ENCODE measurements at regions not wholly inside any gene's neighbourhood (a gene's known extent, or its start where the extent isn't known, plus 50 kb on each side); places are given as distances from the start of the nearest gene placed in this dataset.

DNA sequence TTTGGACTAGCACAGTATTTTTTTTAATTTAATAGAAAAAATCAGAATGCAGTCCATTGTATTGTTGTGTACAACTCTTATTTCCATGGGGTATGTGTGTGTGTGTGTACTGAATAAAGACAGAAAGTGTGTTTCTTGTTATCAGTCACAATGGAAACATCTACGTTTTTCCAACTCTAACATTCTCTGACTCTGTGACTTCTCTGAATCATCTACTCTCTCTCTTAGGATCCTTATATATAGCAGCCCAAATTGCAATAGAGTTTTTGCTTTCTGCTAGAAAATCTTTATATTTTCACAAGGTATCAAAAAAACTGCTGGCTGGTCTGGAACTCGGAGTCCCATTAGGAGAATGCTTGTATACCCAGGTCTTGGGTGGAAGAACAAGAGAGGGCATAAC lies 138.9 kb upstream of the ARID2 start:
- TF ChIP-seq GATA3 (IDR thresholded peaks at IDR 0.05; ENCODE audit: low read depth, low read length) (no peak), GATA2 (IDR thresholded peaks at IDR 0.05; ENCODE audit: low read depth, low read length) (no peak)

GRCh38 chr12:45591635-45592034 lies 137.9 kb upstream of the ARID2 start:
- no peak for TF ChIP-seq GATA3 (IDR thresholded peaks at IDR 0.05; ENCODE audit: low read depth, low read length)
- TF ChIP-seq GATA2 (IDR thresholded peaks at IDR 0.05; ENCODE audit: low read depth, low read length): no peak

DNA sequence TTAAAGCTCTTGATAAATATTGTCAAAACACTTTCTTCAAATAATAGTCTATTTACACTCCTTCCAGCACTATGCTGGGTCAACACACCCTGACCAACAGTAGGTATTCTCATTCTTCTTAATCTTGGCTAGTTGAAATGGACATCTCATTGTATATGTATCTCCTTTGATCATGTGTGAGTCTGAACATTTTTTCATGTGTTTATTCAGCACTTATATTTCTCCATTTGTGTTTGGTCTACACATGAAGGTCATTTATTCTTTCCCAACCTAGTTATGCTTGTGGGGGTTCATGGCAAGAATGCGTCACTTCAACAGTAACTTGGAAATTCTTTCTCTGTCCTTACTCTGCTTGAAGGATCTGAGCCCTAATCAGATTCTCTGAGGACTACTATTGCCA lies 133.1 kb upstream of the ARID2 start:
- TF ChIP-seq GATA3 (IDR thresholded peaks at IDR 0.05; ENCODE audit: low read depth, low read length) (no peak), GATA2 (IDR thresholded peaks at IDR 0.05; ENCODE audit: low read depth, low read length) (no peak)

DNA sequence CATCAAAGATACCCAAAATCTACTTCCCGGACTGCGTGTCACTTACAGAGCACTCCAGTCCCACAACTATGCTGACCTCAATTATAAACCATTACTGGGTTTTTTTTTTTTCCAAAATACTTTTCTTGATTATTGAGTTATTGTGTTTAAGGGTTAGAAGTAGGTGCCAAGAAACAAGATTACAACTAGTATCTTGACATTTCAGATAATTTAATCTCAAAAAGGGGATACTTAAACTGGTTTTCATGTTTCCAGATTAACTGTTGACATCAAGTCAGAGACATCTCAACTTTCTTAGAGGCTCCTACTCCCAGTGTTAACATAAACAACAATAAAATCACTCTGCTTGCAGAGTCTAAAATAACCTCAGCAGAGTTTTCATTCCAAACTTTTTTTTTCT lies 131.2 kb upstream of the ARID2 start:
- TF ChIP-seq GATA2 (IDR thresholded peaks at IDR 0.05; ENCODE audit: low read depth, low read length): no peak
- no peak for TF ChIP-seq GATA3 (IDR thresholded peaks at IDR 0.05; ENCODE audit: low read depth, low read length)

- TF ChIP-seq GATA3 (IDR thresholded peaks at IDR 0.05; ENCODE audit: low read depth, low read length) (no peak), GATA2 (IDR thresholded peaks at IDR 0.05; ENCODE audit: low read depth, low read length) (no peak)
These were observed 130.7 kb upstream of the ARID2 start for GRCh38 chr12:45598761-45599160.

GRCh38 chr12:45599196-45599595 lies 130.3 kb upstream of the ARID2 start:
- TF ChIP-seq GATA3 (IDR thresholded peaks at IDR 0.05; ENCODE audit: low read depth, low read length): no peak
- no peak for TF ChIP-seq GATA2 (IDR thresholded peaks at IDR 0.05; ENCODE audit: low read depth, low read length)

DNA sequence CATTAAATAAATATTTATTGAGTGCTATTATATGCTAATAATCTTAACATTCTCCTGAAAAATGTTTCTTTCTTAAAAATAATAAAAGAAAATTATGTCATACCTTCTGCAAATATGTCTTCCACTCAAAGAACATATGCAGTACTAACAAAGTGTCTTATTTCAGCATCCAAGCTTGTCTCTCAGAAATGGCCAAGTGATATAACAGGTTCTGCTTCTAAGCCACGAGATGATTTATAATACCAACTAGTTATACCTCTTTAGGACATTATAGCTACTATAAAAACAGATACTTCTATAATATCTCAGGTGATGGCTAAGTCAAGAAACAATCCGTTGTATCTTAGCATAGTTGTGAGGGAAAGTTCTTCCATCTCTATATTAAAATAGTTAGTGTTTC lies 128.1 kb upstream of the ARID2 start:
- no peak for TF ChIP-seq GATA2 (IDR thresholded peaks at IDR 0.05; ENCODE audit: low read depth, low read length)
- no peak for TF ChIP-seq GATA3 (IDR thresholded peaks at IDR 0.05; ENCODE audit: low read depth, low read length)

DNA sequence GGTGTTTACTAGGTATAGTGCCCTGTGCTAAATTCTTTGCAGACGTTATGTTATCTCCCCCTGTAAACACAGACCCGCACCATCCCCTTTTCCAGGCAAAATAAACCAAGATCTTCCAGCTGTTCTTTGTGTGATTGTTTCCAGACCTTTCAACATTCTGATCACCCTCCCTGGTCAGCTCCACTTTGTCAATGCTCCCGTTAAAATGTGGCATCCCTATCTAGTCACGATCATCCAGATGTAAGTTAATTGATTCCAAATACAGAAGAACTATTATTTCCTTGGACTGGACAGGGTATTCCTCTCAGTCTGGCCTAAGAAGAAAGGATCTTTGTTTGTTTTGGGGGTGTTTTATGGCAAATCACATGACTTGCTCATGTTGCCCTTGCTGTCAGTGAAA lies 127.6 kb upstream of the ARID2 start:
- TF ChIP-seq GATA2 (IDR thresholded peaks at IDR 0.05; ENCODE audit: low read depth, low read length) (peak; percentile 89), GATA3 (IDR thresholded peaks at IDR 0.05; ENCODE audit: low read depth, low read length) (peak; percentile 63)

GRCh38 chr12:45605624-45606023 lies 123.9 kb upstream of the ARID2 start:
- no peak for TF ChIP-seq GATA3 (IDR thresholded peaks at IDR 0.05; ENCODE audit: low read depth, low read length)
- TF ChIP-seq GATA2 (IDR thresholded peaks at IDR 0.05; ENCODE audit: low read depth, low read length): no peak

DNA sequence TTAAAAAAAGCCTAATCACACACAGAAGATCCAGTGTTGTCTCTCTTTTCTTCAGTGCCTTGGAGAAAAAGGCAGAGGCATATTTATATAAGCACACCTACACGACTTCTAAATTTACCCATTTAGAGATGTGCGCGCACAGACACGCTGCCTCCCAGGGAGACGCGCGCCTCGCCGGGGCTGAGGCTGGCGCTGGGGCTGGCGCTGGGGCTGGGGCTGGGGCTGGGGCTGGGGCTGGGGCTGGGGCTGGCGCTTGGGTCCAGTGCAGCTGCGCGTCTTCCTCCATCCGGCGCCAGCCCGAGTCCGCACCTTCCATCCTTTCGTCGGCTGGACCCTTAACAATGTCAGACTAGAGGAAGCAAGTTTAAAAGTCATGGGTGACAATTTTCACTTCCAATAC lies 118.4 kb upstream of the ARID2 start:
- TF ChIP-seq GATA3 (IDR thresholded peaks at IDR 0.05; ENCODE audit: low read depth, low read length): no peak
- no peak for TF ChIP-seq GATA2 (IDR thresholded peaks at IDR 0.05; ENCODE audit: low read depth, low read length)

- TF ChIP-seq GATA3 (IDR thresholded peaks at IDR 0.05; ENCODE audit: low read depth, low read length) (no peak), GATA2 (IDR thresholded peaks at IDR 0.05; ENCODE audit: low read depth, low read length) (no peak)
These were observed 118.0 kb upstream of the ARID2 start for GRCh38 chr12:45611495-45611894.

GRCh38 chr12:45612044-45612794 lies 117.3 kb upstream of the ARID2 start:
- no peak for TF ChIP-seq GATA3 (IDR thresholded peaks at IDR 0.05; ENCODE audit: low read depth, low read length)
- no peak for TF ChIP-seq GATA2 (IDR thresholded peaks at IDR 0.05; ENCODE audit: low read depth, low read length)

GRCh38 chr12:45613296-45613695 lies 116.2 kb upstream of the ARID2 start:
- no peak for TF ChIP-seq GATA3 (IDR thresholded peaks at IDR 0.05; ENCODE audit: low read depth, low read length)

GRCh38 chr12:45613855-45614254 lies 115.7 kb upstream of the ARID2 start:
- TF ChIP-seq GATA3 (IDR thresholded peaks at IDR 0.05; ENCODE audit: low read depth, low read length) (no peak), GATA2 (IDR thresholded peaks at IDR 0.05; ENCODE audit: low read depth, low read length) (no peak)

DNA sequence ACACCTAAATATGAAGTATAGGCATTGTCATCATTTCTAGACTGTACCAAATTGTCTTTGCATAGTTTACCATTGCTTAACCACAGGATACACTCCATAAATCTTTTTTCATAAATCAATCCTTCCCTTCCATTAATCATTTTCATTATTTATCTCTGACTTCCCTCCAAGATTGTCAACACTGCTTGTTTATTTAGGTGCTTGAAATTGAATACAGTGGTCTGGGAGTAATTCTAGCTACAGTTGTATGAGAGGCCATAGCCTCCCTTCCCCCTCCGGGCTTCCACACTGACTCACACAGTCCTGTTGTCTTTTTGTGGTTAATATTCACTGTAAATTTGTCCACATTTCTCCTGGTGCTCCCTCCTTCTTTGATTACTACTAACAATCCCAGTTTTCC lies 114.2 kb upstream of the ARID2 start:
- TF ChIP-seq GATA2 (IDR thresholded peaks at IDR 0.05; ENCODE audit: low read depth, low read length): no peak
- TF ChIP-seq GATA3 (IDR thresholded peaks at IDR 0.05; ENCODE audit: low read depth, low read length): no peak

DNA sequence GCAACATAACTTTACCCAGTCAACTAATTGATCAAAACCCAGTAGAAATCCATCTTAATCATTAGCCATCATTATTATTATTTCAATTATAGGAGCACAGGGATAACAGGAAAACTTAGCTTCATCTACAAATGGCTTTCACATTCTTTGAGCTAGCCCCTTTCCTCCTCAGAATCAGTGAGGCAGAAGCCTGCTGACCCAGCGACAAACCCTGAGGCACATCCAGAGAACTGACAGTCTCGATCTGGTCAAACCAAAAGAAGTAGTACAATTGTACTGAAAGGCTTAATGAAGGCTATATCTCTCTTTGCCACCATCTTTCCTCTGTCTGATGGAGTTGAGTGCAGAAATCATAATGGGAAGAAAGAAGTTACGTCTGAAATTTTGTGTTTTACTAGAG lies 109.8 kb upstream of the ARID2 start:
- TF ChIP-seq GATA3 (IDR thresholded peaks at IDR 0.05; ENCODE audit: low read depth, low read length) (no peak), GATA2 (IDR thresholded peaks at IDR 0.05; ENCODE audit: low read depth, low read length) (no peak)
